ENCODE measurements at regions not wholly inside any gene's neighbourhood (a gene's known extent, or its start where the extent isn't known, plus 50 kb on each side); places are given as distances from the start of the nearest gene placed in this dataset.

DNA sequence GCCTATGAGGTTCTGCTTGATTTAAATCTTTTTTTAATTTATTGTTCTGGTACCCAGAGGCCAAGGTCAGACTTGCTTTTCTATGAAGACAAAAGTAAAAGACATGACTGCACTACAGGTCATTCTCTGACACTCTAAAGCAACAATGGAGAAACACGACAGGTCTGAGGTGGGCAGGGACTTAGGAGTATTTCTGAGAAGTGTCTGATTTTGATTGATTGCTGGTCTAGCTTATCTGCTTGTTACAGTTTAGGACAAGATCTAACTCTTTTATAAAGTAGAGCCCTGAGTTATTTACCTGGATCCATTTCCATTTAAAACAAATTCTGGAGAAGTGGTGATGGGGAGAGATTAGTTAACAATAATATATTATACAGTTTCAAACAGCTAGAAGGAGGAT is 115.2 kb upstream of the STT3B start:
- no peak for DNase-seq (ENCODE audit: low read depth)
- TF ChIP-seq POLR2A (IDR thresholded peaks at IDR 0.05; ENCODE audit: extremely low read depth, insufficient read length), result no peak
- TF ChIP-seq MYC (IDR thresholded peaks at IDR 0.05; ENCODE audit: low read depth, low read length), result no peak

GRCh38 chr3:31420311-31420710 is 112.4 kb upstream of the STT3B start:
- no peak overlapping the region for H3K4me3 ChIP-seq (ENCODE audit: low read depth, low read length)
- TF ChIP-seq MAX (IDR thresholded peaks at IDR 0.05; ENCODE audit: low read depth, low read length) (no peak), MYC (IDR thresholded peaks at IDR 0.05; ENCODE audit: low read depth, low read length) (no peak), POLR2A (IDR thresholded peaks at IDR 0.05; ENCODE audit: extremely low read depth, insufficient read length) (no peak)
- TF ChIP-seq, protein P1, sequence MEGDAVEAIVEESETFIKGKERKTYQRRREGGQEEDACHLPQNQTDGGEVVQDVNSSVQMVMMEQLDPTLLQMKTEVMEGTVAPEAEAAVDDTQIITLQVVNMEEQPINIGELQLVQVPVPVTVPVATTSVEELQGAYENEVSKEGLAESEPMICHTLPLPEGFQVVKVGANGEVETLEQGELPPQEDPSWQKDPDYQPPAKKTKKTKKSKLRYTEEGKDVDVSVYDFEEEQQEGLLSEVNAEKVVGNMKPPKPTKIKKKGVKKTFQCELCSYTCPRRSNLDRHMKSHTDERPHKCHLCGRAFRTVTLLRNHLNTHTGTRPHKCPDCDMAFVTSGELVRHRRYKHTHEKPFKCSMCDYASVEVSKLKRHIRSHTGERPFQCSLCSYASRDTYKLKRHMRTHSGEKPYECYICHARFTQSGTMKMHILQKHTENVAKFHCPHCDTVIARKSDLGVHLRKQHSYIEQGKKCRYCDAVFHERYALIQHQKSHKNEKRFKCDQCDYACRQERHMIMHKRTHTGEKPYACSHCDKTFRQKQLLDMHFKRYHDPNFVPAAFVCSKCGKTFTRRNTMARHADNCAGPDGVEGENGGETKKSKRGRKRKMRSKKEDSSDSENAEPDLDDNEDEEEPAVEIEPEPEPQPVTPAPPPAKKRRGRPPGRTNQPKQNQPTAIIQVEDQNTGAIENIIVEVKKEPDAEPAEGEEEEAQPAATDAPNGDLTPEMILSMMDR (IDR thresholded peaks at IDR 0.05; ENCODE audit: low read depth, low read length), result no peak
- DNase-seq (ENCODE audit: low read depth), result no peak

More for the DNA sequence above, 115.2 kb upstream of the STT3B start:
- H3K4me3 ChIP-seq (ENCODE audit: low read depth, low read length), result no peak overlapping the region

GRCh38 chr3:31421314-31422048 is 111.2 kb upstream of the STT3B start:
- no peak for TF ChIP-seq POLR2A (IDR thresholded peaks at IDR 0.05; ENCODE audit: extremely low read depth, insufficient read length)
- TF ChIP-seq MAX (IDR thresholded peaks at IDR 0.05; ENCODE audit: low read depth, low read length), result no peak
- TF ChIP-seq, protein P1 (IDR thresholded peaks at IDR 0.05; ENCODE audit: low read depth, low read length), result no peak
- no peak for TF ChIP-seq MYC (IDR thresholded peaks at IDR 0.05; ENCODE audit: low read depth, low read length)
- no peak for DNase-seq (ENCODE audit: low read depth)
- H3K4me3 ChIP-seq (ENCODE audit: low read depth, low read length), result no peak overlapping the region

DNA sequence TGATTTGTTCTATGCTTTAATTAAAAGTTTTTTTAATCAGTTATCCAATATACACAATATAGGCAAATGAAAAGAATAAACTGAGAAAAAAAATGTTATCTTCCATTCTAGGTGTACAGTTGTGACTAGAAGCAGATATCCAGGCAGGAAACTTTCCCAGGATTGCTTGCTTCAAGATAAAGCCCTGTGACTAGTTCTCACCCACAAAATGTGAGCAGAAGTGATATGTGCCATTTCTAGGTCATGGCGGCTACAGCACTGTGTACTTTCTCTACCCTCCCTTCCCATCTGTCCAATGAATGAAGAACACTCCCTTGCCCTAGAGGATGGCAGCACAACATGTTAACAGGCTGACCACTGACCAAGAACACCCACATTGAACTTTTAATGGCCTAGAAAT is 110.5 kb upstream of the STT3B start:
- TF ChIP-seq POLR2A (IDR thresholded peaks at IDR 0.05; ENCODE audit: extremely low read depth, insufficient read length) (no peak), MYC (IDR thresholded peaks at IDR 0.05; ENCODE audit: low read depth, low read length) (no peak), MAX (IDR thresholded peaks at IDR 0.05; ENCODE audit: low read depth, low read length) (no peak)
- TF ChIP-seq, protein P1 (IDR thresholded peaks at IDR 0.05; ENCODE audit: low read depth, low read length), result no peak
- no peak for DNase-seq (ENCODE audit: low read depth)
- H3K4me3 ChIP-seq (ENCODE audit: low read depth, low read length), result no peak overlapping the region

DNA sequence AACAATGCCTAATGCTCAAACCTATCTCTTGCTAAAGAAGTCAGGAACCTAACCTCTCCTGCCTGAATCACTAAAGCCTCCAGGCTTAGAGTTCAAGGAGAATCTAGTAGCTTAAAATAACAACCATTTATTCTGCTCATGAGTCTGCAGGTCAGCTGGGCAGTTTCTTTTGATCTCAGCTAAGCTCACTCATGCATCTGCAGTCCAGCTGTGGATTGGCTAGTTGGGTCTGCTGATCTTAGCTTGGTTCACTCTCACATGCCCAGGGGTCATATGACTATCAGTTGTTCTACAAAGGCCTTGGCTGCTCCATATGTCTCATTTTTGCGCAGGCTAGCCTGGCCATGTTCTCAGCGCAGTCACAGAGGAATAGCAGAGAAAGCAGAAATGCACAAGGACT is 109.2 kb upstream of the STT3B start:
- TF ChIP-seq MYC (IDR thresholded peaks at IDR 0.05; ENCODE audit: low read depth, low read length) (no peak), MAX (IDR thresholded peaks at IDR 0.05; ENCODE audit: low read depth, low read length) (no peak), POLR2A (IDR thresholded peaks at IDR 0.05; ENCODE audit: extremely low read depth, insufficient read length) (no peak)
- TF ChIP-seq, protein P1 (IDR thresholded peaks at IDR 0.05; ENCODE audit: low read depth, low read length), result no peak

DNA sequence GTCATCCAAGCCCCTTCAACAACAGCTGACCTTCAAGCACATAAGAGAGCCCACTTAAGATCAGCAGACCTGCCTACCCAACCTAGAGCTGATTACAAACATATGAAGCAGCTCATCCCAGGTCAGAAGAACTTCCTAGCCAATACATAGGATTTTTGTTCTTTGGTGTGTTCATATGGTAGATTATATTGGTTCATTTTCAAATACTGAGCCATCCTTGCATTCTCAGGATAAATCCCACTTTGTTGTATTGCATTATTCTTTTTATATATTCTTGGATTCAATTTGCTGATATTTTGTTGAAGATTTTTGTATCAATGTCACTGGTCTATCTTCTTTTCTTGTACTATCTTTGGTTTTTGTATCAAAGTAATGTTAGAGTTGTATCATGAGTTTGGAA is 107.3 kb upstream of the STT3B start:
- no peak for DNase-seq (ENCODE audit: low read depth)
- TF ChIP-seq, protein P1 (IDR thresholded peaks at IDR 0.05; ENCODE audit: low read depth, low read length), result no peak
- no peak overlapping the region for H3K4me3 ChIP-seq (ENCODE audit: low read depth, low read length)

More for the DNA sequence above, 109.2 kb upstream of the STT3B start:
- DNase-seq (ENCODE audit: low read depth), result no peak
- no peak overlapping the region for H3K4me3 ChIP-seq (ENCODE audit: low read depth, low read length)
